Medulla oblongata (tissue), 1 donor: ENCODE measurements at regions not wholly inside any gene's neighbourhood (a gene's known extent, or its start where the extent isn't known, plus 50 kb on each side); places are given as distances from the start of the nearest gene placed in this dataset.
"Not testable (repeated sequence)": the region's sequence is repeated elsewhere in the genome, so short reads cannot be mapped to it uniquely, and the experiment has no call there.

Experiments used
- DNase-seq: peaks from one replicate; pipeline ENCODE4 v3.0.0-alpha.2; 2015; ENCODE audit errors: extremely low spot score

GRCh38 chr6:54564188-54564587 is 255.9 kb downstream of the TINAG start:
- DNase-seq, result not testable (repeated sequence)

- DNase-seq, result no peak
Observed at GRCh38 chr6:54574671-54575070, 266.4 kb downstream of the TINAG start.

GRCh38 chr6:54578261-54578660 is 268.3 kb upstream of the FAM83B start:
- DNase-seq, result no peak

- no peak for DNase-seq
Observed at GRCh38 chr6:54579011-54579410, 267.6 kb upstream of the FAM83B start.

GRCh38 chr6:54586251-54586650 is 260.3 kb upstream of the FAM83B start:
- DNase-seq, result no peak

- DNase-seq, result no peak
Observed at GRCh38 chr6:54587277-54587676, 259.3 kb upstream of the FAM83B start.

- no peak for DNase-seq
Observed at GRCh38 chr6:54588176-54588575, 258.4 kb upstream of the FAM83B start.

- DNase-seq, result no peak
Observed at GRCh38 chr6:54595844-54596243, 250.7 kb upstream of the FAM83B start.

GRCh38 chr6:54598787-54599313 is 247.7 kb upstream of the FAM83B start:
- DNase-seq, result no peak

GRCh38 chr6:54601600-54602300 is 244.8 kb upstream of the FAM83B start:
- no peak for DNase-seq

- no peak for DNase-seq
Observed at GRCh38 chr6:54602591-54602990, 244.0 kb upstream of the FAM83B start.

- no peak for DNase-seq
Observed at GRCh38 chr6:54609981-54610380, 236.6 kb upstream of the FAM83B start.

GRCh38 chr6:54613596-54613995 is 233.0 kb upstream of the FAM83B start:
- no peak for DNase-seq

GRCh38 chr6:54614499-54615195 is 231.9 kb upstream of the FAM83B start:
- no peak for DNase-seq

GRCh38 chr6:54617730-54618129 is 228.8 kb upstream of the FAM83B start:
- DNase-seq, result no peak

- DNase-seq, result no peak
Observed at GRCh38 chr6:54618572-54618971, 228.0 kb upstream of the FAM83B start.

- DNase-seq, result no peak
Observed at GRCh38 chr6:54619102-54619501, 227.5 kb upstream of the FAM83B start.

GRCh38 chr6:54621285-54621684 is 225.3 kb upstream of the FAM83B start:
- no peak for DNase-seq

- no peak for DNase-seq
Observed at GRCh38 chr6:54624216-54624615, 222.4 kb upstream of the FAM83B start.

- no peak for DNase-seq
Observed at GRCh38 chr6:54624779-54625178, 221.8 kb upstream of the FAM83B start.

- DNase-seq, result no peak
Observed at GRCh38 chr6:54629131-54629530, 217.4 kb upstream of the FAM83B start.

GRCh38 chr6:54632984-54633565 is 213.5 kb upstream of the FAM83B start:
- no peak for DNase-seq

GRCh38 chr6:54633601-54634000 is 213.0 kb upstream of the FAM83B start:
- no peak for DNase-seq
